DMS153 (cell line): ENCODE measurements at regions not wholly inside any gene's neighbourhood (a gene's known extent, or its start where the extent isn't known, plus 50 kb on each side); places are given as distances from the start of the nearest gene placed in this dataset.
"Not testable (repeated sequence)": the region's sequence is repeated elsewhere in the genome, so short reads cannot be mapped to it uniquely, and the experiment has no call there.

Experiments used
- DNase-seq: peaks from one replicate; lab custom pipeline; 2025; lab: John Stamatoyannopoulos, UW

DNA sequence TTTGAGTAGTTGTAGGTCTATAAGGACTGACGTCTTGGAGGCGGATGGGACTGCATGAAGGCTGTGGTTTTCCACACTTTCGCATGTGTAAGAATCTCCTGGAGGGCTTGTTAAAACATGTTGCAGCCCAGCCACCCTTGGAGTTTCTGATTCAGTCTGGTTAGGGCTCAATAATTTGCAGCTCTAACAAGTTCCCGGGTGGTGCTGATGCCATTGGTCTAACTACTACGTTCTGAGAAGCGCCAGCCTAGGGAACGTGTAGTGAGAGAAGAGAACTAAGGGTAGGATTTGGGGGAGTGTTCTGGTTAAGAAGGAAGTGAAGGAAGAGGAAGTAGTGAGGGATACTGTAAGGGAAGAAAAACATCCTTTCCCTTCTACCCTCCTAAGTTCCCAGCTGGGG lies 138.9 kb downstream of the LARP7 start:
- no peak for DNase-seq

DNA sequence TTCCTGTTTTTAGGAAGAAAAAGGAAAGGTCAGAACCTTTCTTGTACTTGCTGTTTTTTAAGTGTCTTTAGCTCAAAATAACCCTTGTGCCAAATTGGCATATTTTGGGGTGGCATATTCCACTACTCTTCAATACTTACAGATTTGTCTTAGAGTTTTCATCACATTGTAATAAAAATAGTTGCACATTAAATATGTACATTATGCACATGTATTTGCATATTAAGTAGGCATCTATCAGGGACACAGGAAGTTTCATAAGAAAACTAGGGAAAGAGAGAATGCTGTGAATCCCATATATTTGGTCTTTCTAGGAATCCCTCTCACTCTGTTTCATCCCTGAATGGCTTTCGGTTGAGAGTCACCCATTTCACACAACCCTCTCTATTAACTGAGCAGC lies 139.6 kb downstream of the LARP7 start:
- DNase-seq, result no peak

DNA sequence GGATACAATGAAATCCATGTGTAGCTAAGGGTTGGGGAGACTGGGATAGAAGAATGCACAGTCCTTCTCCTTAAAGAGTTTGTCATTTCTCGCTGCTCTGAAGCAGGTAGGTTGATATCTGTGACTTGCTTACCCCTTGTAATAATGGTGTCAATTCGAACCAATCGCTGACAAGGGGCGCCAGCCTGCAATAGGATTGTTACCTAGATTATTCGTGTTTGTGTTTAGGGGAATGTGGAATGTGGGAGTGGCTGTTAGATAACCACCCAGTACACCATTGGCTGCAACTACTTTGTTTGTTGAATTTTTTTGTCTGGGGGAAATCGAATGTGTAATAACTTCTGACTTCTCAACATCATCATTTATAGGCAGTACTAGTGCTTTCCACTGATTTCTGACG lies 141.6 kb downstream of the LARP7 start:
- DNase-seq, result no peak

DNA sequence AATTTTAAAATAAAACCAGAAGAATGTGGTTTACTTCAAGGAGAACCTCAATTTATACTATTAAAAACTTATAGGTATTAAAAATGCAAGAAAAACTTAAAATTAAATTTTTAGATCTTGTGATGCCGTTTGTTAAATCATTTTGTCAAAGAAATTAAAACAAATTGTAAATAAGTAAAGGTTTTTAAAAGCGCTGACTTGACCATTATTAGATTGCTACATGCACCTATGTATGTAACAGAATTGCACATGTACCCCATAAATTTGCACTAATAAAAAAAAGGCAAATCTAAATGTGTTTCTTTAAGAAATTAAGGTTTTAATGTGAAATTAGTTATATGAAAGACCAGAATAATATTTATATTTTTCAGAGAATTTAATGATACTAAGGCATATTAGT lies 156.1 kb downstream of the LARP7 start:
- no peak for DNase-seq

DNA sequence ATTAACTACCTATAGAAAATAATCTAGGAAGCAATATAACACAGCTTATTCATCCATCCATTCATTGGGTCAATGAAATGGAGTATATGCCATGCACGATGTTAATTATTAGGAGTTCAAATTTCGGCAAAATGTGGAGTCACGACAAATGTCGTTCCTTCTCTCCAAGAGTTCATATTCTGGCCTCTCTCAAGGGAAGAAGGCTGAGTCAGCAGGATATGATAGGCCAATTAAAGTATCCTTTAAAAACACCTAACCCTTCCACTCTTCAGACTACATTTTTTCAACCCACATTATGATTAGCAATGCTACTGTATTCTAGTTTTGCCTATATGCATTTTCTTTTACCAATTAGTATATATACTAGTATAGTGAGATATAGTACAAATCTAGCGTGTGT lies 163.1 kb downstream of the LARP7 start:
- no peak for DNase-seq

DNA sequence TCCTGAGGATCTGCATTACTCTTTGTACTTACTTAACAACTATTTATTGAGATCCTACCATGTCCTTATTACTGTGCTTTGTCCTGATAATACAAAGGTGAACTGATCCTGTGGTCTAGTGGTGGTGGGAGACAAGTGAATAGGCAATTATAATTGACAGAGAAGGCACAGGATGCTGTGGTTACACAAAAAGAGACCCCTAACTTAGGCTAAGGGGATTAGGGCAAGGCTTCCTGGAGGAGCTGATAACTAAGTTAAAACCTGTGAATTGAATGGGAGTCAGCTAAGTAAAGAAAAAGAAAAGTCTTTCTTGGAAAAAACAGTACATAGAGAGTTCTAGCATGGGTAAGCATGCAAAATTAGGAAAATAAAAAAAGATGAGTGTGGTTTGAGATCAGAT lies 164.4 kb downstream of the LARP7 start:
- no peak for DNase-seq

DNA sequence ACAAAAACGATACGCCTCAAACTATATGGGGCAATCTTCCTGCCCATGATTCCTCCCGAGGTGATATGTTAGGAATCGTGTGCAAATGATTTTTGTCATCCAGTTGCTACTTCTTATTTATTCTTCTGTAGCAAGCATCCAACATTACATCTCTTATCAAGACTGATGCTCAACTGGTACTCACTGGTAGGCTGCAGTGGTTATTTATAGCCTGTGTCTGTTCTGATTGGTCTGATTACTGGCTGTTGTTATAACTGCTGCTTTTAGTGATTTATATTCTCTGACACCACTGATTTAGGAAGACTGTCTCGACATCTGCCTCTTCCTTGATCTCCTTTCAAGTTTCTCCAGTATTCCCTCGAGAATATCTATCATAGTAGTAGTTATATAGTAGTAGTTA lies 165.8 kb downstream of the LARP7 start:
- DNase-seq, result no peak

DNA sequence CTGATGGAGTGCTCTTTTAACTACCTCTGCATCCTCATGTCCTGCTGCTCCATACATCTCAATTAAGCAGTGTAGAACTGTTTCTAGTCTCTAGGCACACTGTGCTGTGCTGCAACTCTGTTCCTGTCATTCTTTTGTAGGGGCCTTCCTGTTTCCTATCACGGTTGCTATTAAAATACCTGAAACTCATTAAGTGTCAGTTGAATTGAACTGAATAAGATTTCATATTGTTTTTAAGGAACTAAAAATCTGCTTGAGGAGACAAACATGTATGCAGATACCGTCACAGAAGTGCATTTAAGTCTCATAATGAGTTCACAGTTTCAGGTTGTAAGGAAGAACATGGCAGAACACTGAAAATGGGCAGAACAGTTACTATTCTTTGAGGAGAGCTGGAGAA lies 170.1 kb downstream of the LARP7 start:
- DNase-seq, result no peak

DNA sequence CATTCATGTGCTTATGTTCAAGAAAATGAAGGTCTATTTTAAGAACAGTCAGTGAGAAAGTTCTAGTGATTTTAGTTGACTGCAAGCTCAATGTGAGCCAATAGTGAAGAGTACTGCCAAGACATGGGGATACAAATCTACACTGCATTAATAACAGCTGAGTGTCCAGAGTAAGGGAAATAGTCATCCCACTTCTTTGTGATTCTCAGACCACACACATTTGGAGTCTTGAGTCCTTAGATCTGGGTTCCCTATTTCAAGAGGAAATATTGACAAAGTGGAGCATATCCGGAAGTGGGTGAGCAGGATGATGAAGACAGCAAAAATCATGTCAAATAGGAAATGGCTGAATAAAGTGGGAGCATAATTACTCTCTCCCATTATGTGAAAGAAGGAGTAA lies 171.1 kb downstream of the LARP7 start:
- DNase-seq, result no peak

DNA sequence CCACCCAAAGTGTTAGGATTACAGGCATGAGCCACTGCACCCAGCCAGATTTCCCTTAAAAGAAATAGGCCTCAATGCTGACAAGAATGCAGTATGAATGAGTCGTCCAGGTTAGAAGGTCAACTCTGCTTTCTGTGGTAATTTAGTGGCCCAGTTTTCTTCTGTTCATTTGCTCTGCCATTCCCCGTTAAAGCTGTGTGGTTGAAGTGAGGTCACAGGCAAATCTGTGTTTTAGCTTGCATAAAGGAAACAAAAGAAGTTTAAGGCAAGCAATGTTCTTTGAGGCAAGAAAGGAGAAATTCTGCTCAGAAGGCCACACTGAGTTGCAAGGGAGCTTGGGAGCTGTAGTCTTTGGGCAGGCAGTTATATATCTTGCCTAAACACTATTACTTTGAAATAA lies 176.8 kb downstream of the LARP7 start:
- no peak for DNase-seq

DNA sequence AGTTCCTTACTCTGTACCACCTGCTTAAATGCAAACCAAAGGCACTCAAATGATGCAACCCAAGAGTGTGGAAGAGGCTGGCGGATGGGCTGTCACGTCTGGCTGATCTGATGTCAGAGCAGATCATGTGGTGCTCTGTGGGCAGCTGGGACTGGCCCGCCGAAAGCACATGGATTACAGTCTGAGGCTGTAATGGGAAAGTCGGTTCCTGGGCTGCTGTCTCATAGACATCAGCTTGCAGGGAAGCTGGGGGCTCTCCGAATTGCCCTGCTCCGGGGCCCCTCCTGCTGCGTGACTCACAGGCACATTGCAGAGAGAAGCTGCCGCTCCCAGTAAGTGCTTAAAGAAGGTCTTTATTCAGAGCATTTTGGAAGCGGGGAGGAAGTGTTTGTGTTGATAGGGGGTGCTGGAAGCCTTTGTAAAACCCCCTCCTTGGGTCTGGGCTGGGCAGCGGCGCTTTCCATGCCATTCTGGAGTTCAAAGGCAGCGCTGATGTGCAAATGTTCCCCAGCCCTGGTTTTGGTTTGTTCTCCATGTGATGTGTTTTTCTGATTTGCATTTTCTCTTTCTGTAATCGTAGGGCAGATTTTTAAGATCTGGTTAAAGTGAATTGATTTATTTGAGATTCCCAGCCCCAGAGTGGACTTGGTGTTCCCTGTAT lies 181.1 kb downstream of the LARP7 start:
- DNase-seq, result peak; percentile 25

DNA sequence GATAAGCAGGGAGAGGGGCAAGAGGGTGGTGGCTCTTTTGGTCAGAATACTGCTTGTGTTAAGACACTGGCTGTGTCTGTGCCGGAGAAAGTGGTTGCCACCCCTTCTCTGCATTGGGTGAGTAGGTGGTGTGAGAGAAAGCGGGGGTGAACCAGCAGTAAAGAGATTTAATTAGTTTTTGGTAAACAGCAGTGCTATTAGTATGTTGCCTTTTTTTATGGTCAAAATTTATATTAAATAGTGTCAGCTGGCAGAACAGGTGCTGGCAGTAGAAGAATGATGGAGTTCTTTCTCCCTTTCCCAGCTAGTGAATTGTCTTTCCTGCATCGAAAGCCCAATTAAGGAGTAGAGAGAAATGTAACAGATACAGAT lies 181.6 kb downstream of the LARP7 start:
- DNase-seq, result no peak

DNA sequence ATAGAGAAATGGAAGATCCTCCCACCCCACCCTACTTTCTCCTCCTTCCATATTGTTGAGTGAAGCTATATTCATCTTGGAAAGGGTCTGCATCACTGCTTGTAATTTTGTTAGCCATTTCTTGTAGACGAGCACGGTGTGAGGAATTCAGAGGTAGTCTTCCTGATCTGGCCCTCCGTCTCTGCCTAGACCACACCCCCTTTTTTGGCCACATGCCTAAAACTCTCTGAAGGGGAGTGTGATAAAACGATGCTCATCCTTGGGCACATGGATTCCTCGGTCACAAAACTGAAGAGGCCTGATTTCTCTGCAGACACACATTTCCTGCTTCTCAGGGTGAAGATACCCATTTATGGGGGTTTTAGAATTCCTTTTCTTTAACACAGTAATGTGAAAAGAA lies 182.8 kb downstream of the LARP7 start:
- DNase-seq, result no peak

DNA sequence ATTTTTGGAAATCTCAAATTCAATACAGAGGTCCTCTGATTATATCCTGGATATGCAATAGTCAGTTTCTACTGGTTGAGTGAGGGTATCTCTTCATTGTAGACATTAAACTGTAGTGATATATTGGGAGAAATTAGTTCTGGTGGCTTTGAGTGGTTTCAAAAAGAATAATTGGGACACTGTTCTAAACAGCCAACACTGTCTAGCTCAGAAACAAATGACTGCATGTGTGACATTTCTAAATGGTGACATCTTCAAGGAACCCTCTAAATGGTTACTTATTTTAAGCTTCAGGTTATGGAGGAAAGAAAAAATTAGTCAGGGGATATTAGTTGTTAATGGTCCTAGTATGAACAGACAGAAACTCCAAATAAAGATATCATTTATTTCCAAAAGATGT lies 186.2 kb downstream of the LARP7 start:
- no peak for DNase-seq

DNA sequence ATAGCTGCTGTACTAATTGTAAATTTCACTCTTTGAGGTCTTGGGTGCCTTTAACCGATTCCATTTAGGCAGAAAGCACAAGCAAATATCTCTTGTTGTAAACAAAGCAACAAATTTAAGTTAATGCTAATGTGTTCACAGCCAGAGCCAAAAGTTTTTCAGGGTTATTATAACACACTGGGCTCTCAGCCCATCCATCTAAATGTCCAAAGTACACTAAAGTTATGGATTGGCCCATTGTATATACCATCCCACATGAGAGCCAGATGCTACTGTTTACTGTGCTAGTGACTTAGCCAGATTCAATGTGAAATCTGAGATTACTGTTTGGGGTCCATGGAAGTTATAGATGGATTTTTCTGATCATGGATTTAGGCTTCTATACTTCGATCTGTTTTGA lies 186.7 kb downstream of the LARP7 start:
- no peak for DNase-seq

DNA sequence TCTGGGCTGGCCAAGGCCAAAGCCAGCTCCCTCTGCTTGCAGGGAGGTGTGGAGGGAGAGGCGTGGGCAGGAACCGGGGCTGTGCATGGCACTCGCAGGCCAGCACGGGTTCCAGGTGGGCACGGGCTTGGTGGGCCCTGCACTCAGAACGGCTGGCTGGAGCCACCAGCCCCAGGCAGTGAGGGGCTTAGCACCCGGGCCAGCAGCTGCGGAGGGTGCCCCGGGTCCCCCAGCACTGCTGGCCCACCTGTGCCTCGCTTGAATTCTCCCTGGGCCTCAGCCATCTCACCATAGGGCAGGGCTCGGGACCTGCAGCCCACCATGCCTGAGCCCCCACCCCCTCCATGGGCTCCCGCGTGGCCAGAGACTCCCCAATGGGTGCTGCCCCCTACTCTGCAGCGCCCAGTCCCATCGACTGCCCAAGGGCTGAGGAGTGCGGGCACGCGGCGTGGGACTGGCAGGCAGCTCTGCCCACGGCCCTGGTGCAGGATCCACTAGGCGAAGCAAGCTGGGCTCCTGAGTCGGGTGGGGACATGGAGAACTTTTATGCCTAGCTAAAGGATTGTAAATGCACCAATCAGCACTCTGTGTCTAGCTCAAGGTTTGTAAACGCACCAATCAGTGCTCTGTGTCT lies 193.9 kb downstream of the LARP7 start:
- DNase-seq, result no peak

DNA sequence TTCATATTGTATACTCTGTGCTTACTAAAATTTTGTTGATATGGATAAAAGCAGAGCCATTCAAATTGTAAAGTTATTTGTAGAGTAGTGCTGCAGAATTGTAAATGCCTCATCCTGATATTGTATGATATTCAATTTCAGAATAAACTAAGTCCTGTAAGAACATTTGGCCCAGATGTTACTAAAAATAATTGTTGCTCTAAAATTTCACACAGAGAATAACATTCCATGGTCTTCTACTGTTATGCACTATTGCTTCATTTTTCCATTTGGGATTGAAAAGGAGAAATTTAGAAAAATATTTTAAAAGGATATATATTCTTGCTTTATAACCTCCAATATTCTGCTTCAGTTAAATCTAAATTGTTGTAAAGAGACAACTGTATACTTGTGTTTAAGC lies 195.6 kb downstream of the LARP7 start:
- DNase-seq, result no peak

DNA sequence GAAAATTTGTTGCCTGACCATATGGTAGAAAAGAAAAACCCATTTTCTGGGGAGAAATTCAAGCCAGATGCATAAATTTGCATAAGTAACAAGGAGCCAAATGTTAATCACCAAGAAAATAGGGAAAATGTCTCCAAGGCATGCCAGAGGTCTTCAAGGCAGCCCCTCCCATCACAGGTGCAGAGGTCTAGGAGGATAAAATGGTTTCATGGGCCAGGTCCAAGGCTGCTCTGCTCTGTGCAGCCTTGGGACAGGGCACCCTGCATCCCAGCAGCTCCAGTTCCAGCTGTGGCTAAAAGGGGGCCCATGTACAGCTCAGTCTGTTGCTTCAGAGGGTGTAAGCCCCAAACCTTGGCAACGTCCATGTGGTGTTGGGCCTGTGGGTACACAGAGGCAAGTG lies 200.0 kb downstream of the LARP7 start:
- DNase-seq, result no peak

DNA sequence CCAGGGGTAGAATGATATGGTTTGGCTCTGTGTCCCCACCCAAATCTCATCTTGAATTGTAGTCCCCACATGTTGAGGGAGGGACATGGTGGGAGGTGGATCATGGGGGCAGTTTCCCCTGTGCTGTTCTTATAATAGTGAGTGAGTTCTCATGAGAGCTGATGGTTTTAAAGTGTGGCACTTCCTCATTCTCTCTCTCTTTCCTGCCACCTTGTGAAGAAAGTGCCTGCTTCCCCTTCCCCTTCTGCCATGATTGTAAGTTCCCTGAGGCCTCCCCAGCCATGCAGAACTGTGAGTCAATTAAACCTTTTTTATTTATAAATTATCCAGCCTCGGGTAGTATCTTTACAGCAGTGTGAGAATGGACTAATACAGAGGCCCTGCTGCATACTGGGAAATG lies 201.1 kb downstream of the LARP7 start:
- not testable (repeated sequence) for DNase-seq

DNA sequence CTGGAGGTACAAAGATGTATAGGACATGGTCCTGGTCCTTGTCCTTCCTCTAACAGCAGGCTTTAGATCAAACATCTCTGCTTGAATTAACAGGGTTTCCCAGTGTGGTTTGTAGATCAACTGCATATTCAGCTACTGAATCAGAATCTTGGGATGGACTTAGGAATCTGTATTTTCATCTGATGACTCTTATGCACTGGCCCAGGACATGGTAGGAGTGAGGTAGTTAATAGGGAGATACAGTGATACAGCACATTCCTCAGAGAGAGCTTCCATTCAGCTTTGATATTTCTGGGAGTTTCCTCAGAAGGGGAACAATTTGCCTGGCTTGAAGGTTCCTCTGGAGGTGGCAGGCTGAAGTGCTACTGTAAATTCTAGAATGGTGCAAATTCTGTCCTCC lies 203.1 kb downstream of the LARP7 start:
- no peak for DNase-seq

DNA sequence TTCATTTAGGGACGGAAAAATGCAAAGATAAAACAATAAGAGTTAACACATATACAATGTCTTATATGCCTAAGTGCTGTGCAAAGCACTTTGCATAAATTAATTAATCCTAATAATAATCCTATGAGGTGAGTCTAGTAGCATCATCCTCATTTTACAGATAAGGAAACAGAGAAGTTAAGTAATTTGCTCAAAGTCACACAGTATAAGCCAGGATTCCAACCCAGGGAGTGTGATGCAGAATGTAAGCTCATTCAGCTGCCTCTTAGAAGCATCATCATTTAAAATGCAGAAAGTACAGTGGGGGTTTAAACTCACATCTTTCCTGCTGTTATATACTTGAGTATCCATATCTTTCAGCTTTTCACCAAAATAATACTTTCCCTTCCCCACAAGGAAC lies 203.7 kb downstream of the LARP7 start:
- no peak for DNase-seq

DNA sequence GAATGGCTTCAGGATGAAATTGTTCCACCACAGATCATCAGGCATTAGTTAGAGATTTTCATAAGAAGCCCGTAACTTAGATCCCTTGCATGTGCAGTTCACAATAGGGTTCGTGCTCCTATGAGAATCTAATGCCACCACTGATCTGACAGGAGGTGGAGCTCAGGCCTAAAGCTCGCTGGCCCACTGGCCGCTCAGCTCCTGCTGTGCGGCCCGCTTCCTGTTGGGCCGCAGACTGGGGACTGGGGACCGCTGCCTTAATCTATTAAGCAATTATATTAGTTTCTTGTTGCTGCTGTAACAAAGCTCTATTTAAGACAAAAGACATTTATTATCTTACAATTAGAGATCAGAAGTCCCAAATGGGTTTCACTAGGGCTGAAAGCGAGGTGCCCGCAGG lies 205.6 kb downstream of the LARP7 start:
- DNase-seq, result no peak

DNA sequence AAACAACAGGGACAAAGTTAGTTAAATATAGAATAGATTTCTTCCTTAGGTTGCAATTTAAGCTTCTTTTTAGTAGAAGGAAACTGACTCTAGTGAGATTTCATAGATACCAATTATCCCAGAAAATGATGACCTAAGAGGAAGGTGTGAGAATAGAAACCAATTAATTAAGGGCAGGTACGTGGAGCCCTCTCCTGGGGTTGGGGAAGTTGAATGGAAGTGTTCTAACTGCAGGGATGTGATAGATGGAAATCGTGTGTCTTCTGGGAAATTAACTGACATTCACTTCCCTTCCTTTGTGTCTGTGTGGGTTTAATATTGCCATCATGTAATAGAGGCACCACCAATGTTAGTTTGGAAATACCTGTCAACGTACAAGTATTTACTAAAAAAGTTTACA lies 204.1 kb upstream of the ANK2 start:
- DNase-seq, result no peak

DNA sequence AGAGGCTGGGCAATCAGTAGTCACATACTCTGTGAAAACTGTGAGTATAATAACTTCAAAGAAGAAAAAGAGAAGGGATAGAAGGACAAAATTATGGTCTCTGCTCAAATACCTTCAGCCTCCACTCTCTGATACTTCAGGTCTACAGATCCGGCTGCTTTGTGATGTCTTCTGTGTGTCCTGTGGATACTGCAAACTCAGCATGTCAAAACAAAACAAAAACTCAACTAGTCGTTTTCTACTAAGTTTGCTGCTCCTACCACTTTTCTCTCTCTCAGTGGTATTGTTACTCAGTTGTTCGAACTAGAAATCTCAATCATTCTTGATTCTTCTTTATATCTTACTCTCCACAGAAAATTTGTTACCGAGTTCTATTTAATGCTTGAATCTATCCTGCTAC lies 202.4 kb upstream of the ANK2 start:
- no peak for DNase-seq
